OCI-LY3 (cell line): ENCODE measurements at regions not wholly inside any gene's neighbourhood (a gene's known extent, or its start where the extent isn't known, plus 50 kb on each side); places are given as distances from the start of the nearest gene placed in this dataset.

ENCODE experiments used
- H2AFZ ChIP-seq: fragments of 200-600, 300-600 bp; shearing (Covaris generic); 2 replicates; pipeline ENCODE4 v1.6.0; 2014; ENCODE audit warnings: antibody characterized with exemption, low read depth, low read length
- H3K27ac ChIP-seq: fragments of 200-600, 300-600 bp; sonication (generic); 2 replicates; pipeline ENCODE4 v1.5.1; 2014; ENCODE audit warnings: mild to moderate bottlenecking, low read length, moderate library complexity, mixed read lengths
- H3K27me3 ChIP-seq: fragments of 200-600, 300-600 bp; sonication (generic); 2 replicates; pipeline ENCODE4 v1.6.1; 2014; ENCODE audit warnings: low read depth, low read length, mixed read lengths
- H3K36me3 ChIP-seq: fragments of 200-600, 300-600 bp; sonication (generic); replicated peaks from 2 replicates; pipeline ENCODE3; 2014; ENCODE audit warnings: low read depth, low read length, mixed read lengths
- H3K4me1 ChIP-seq: fragments of 300-600, 200-600 bp; sonication (generic); 2 replicates; pipeline ENCODE4 v1.6.1; 2014; ENCODE audit warnings: low read length, mixed read lengths
- H3K4me2 ChIP-seq: fragments of 200-600, 300-600 bp; sonication (generic); 2 replicates; pipeline ENCODE4 v1.6.1; 2014; ENCODE audit warnings: low read length, mixed read lengths
- H3K4me3 ChIP-seq: fragments of 300-600, 200-600 bp; sonication (generic); 2 replicates; pipeline ENCODE4 v1.5.1; 2014; ENCODE audit warnings: antibody characterized with exemption, mild to moderate bottlenecking, low read length, moderate library complexity
- H3K79me2 ChIP-seq: fragments of 300-600, 200-600 bp; shearing (Covaris generic); 2 replicates; pipeline ENCODE4 v1.6.1; 2014; ENCODE audit warnings: mild to moderate bottlenecking, low read length, mixed read lengths
- H3K9ac ChIP-seq: fragments of 300-600, 200-600 bp; shearing (Covaris generic); 2 replicates; pipeline ENCODE4 v1.6.0; 2014; ENCODE audit warnings: mild to moderate bottlenecking, low read length, moderate library complexity
- H3K9me3 ChIP-seq: fragments of 200-600, 300-600 bp; shearing (Covaris generic); 2 replicates; pipeline ENCODE4 v1.6.1; 2014; ENCODE audit warnings: low read length, mixed read lengths; ENCODE audit not compliant: insufficient read depth
- H4K20me1 ChIP-seq: fragments of 200-600, 300-600 bp; sonication (generic); 2 replicates; pipeline ENCODE4 v1.6.1; 2016; ENCODE audit warnings: low read length, mixed read lengths; ENCODE audit not compliant: insufficient read depth
- CTCF ChIP-seq: fragments of 200-600, 300-600 bp; sonication (generic); IDR thresholded peaks from 2 replicates; pipeline ENCODE4 v1.5.1; 2014; ENCODE audit warnings: antibody characterized with exemption, low read length, low read depth
- EZH2phosphoT487 ChIP-seq: fragments of 200-600 bp; shearing (Covaris generic); IDR thresholded peaks from 2 replicates; pipeline ENCODE4 v1.6.1; 2018; ENCODE audit warnings: antibody characterized with exemption, mixed run types, low read depth

- H3K79me2 ChIP-seq, result no peaks in the 10 kb centered on the region
- H3K36me3 ChIP-seq, result no peaks in the 10 kb centered on the region
- no peak overlapping the region for H3K4me2 ChIP-seq
- H2AFZ ChIP-seq, result no peak overlapping the region
- TF ChIP-seq CTCF (no peak), EZH2phosphoT487 (no peak)
- no peaks in the 10 kb centered on the region for H3K9me3 ChIP-seq
- H4K20me1 ChIP-seq, result no peaks in the 10 kb centered on the region
- H3K4me1 ChIP-seq, result no peaks in the 10 kb centered on the region
- H3K27ac ChIP-seq, result no peak overlapping the region
- no peak overlapping the region for H3K4me3 ChIP-seq
- H3K9ac ChIP-seq, result no peak overlapping the region
- H3K27me3 ChIP-seq, result no peaks in the 10 kb centered on the region
These were observed 264.6 kb downstream of the ZIC4 start for GRCh38 chr3:147141516-147142288.

- no peak overlapping the region for H2AFZ ChIP-seq
- H4K20me1 ChIP-seq, result no peaks in the 10 kb centered on the region
- no peaks in the 10 kb centered on the region for H3K36me3 ChIP-seq
- TF ChIP-seq EZH2phosphoT487, result no peak
- no peak for TF ChIP-seq CTCF
- H3K4me1 ChIP-seq, result no peaks in the 10 kb centered on the region
- H3K9me3 ChIP-seq, result no peaks in the 10 kb centered on the region
- H3K4me2 ChIP-seq, result no peak overlapping the region
- H3K4me3 ChIP-seq, result no peak overlapping the region
- no peak overlapping the region for H3K27ac ChIP-seq
- no peaks in the 10 kb centered on the region for H3K79me2 ChIP-seq
- H3K9ac ChIP-seq, result no peak overlapping the region
- H3K27me3 ChIP-seq, result no peaks in the 10 kb centered on the region
These were observed 267.0 kb downstream of the ZIC4 start for GRCh38 chr3:147139341-147139740.

- Histone ChIP-seq H3K9me3 (no peaks in the 10 kb centered on the region), H3K9ac (no peak overlapping the region), H4K20me1 (no peaks in the 10 kb centered on the region), H3K27me3 (no peaks in the 10 kb centered on the region), H3K36me3 (no peaks in the 10 kb centered on the region), H3K4me3 (no peak overlapping the region), H3K4me1 (no peaks in the 10 kb centered on the region), H3K4me2 (no peak overlapping the region), H3K79me2 (no peaks in the 10 kb centered on the region), H2AFZ (no peak overlapping the region), H3K27ac (no peak overlapping the region)
- TF ChIP-seq CTCF (no peak), EZH2phosphoT487 (no peak)
These were observed 274.2 kb downstream of the ZIC4 start for GRCh38 chr3:147132168-147132567.

- Histone ChIP-seq H2AFZ (no peak overlapping the region), H3K79me2 (no peaks in the 10 kb centered on the region), H3K27ac (no peak overlapping the region), H4K20me1 (no peaks in the 10 kb centered on the region), H3K9ac (no peak overlapping the region), H3K4me3 (no peak overlapping the region), H3K36me3 (no peaks in the 10 kb centered on the region), H3K4me2 (no peak overlapping the region), H3K27me3 (no peaks in the 10 kb centered on the region), H3K4me1 (no peaks in the 10 kb centered on the region), H3K9me3 (no peaks in the 10 kb centered on the region)
- TF ChIP-seq CTCF (no peak), EZH2phosphoT487 (no peak)
These were observed 275.9 kb downstream of the ZIC4 start for GRCh38 chr3:147130461-147130860.
